Activated T-cell treated with anti-CD3 and anti-CD28 coated beads, Interleukin-2, amount 50 U/mL, for 72 hours (primary cell): ENCODE measurements at regions not wholly inside any gene's neighbourhood (a gene's known extent, or its start where the extent isn't known, plus 50 kb on each side); places are given as distances from the start of the nearest gene placed in this dataset.
A peak's percentile ranks its signal among the peaks of the same experiment; 100 is the strongest.
"Not testable (repeated sequence)": the region's sequence is repeated elsewhere in the genome, so short reads cannot be mapped to it uniquely, and the experiment has no call there.

Experiments
- ATAC-seq, 2 donors: fragments of 150-1000 bp; cut with Tn5 transposase; replicated peaks in 1 of 2; 2 replicates each; pipeline ENCODE4 v1.10.0; 2021; ENCODE audit warnings: moderate library complexity in 2 of 2, mild to moderate bottlenecking in 1 of 2
- DNase-seq, 2 donors: peaks; one replicate each; pipeline ENCODE4 v3.0.0; 2021 to 2022; ENCODE audit warnings: mixed read lengths in 1 of 2
- H3K27ac Mint-ChIP-seq: one replicate; pipeline ENCODE4 v1.8.0; 2022; ENCODE audit warnings: mild to moderate bottlenecking, moderate library complexity, mixed read lengths
- H3K27me3 Mint-ChIP-seq: one replicate; pipeline ENCODE4 v1.8.0; 2022; ENCODE audit warnings: low read depth, mixed read lengths
- H3K36me3 Mint-ChIP-seq, 2 donors: one replicate each; pipeline ENCODE4 v1.8.0; 2022; ENCODE audit warnings: mixed read lengths in 2 of 2, mild to moderate bottlenecking in 1 of 2; ENCODE audit not compliant: insufficient read depth in 2 of 2
- H3K4me1 Mint-ChIP-seq: one replicate; pipeline ENCODE4 v1.8.0; 2022; ENCODE audit warnings: low read depth, mixed read lengths
- H3K4me3 Mint-ChIP-seq, 2 donors: one replicate each; pipeline ENCODE4 v1.8.0; 2022; ENCODE audit warnings: mild to moderate bottlenecking in 2 of 2, mixed read lengths in 2 of 2, moderate library complexity in 2 of 2
- H3K9me3 Mint-ChIP-seq, 2 donors: one replicate each; pipeline ENCODE4 v1.8.0; 2022; ENCODE audit warnings: mixed read lengths in 2 of 2

- DNase-seq, result no peak
- no peak for ATAC-seq
- Mint-ChIP-seq H3K27ac (no peak overlapping the region), H3K9me3 (no peaks in the 10 kb centered on the region), H3K36me3 (no peaks in the 10 kb centered on the region), H3K4me1 (no peaks in the 10 kb centered on the region), H3K27me3 (peaks cover 15% of the 10 kb centered on the region), H3K4me3 (no peak overlapping the region)
These were observed 114.1 kb downstream of the GXYLT1 start for GRCh38 chr12:42030588-42030987.

DNA sequence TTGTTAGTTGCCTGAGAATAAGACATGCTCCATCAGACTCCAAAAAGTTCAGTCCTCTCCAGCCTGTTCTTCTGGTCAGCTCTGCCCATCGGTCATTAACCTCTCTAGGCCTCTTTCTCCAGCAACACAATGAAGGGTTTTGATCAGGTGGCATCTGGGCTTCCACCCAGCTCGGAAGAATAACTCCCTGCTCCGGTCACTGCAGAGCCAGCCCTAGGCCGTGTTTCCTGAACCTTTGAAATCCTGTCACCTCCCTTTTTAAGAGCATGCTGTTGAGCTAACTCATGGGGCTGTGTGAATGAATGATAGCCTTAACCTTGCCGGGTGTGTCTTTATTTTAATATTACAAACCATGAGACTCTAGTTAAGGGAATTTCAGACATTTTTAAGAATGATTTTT lies 117.1 kb downstream of the GXYLT1 start:
- Mint-ChIP-seq H3K27ac (no peak overlapping the region), H3K27me3 (peaks cover 7% of the 10 kb centered on the region), H3K4me3 (no peak overlapping the region), H3K9me3 (no peaks in the 10 kb centered on the region), H3K4me1 (peaks cover 9% of the 10 kb centered on the region), H3K36me3 (no peaks in the 10 kb centered on the region)
- DNase-seq (no peak), ATAC-seq (no peak)

GRCh38 chr12:42024495-42024830 lies 120.2 kb downstream of the GXYLT1 start:
- Mint-ChIP-seq H3K36me3 (no peaks in the 10 kb centered on the region), H3K4me1 (peaks cover 18% of the 10 kb centered on the region), H3K27me3 (no peaks in the 10 kb centered on the region), H3K27ac (no peak overlapping the region), H3K9me3 (no peaks in the 10 kb centered on the region), H3K4me3 (peak overlapping the region; percentile 54 to 78)
- DNase-seq (no peak), ATAC-seq (no peak)

DNA sequence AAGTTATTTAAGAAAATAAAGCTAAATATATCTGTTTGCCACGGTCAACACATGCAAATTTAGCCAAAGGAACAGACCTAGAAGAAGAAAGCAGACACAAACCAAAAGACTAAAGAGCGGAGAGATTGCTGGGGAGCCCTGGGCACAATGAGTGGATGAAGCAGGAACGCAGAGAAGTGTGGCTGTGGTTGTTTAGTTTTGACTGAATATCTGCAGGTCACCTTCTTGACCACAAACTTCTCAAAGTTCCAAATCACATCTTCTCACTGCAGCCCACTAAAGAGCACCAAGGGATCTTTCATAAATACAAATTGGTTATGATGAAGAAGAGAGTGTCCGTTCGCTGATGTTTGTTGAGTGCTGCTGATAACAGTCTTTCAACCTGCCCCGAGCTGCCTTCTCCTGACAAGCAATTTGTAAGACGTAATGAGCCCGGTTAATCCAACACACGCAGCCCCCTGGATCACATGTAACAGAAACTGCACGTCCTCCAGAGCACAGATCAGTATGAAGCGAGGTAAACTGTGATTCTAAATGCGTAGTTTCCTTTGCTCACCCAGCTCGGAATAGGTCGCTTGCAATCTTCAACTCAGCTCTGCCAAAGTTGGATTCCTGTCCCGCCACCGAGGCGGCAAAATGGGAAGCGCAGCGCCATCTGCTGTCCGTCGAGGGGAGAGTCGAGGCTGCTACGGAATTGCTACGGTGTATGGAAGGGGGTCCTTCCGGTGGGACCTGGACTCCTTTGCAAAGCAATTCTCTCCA lies 120.8 kb downstream of the GXYLT1 start:
- H3K27me3 Mint-ChIP-seq, result no peaks in the 10 kb centered on the region
- H3K4me1 Mint-ChIP-seq, result peaks cover 18% of the 10 kb centered on the region
- H3K9me3 Mint-ChIP-seq, result no peaks in the 10 kb centered on the region
- peak overlapping the region; percentile 54 to 78 for H3K4me3 Mint-ChIP-seq
- peak; percentile 76 to 88 for ATAC-seq
- H3K36me3 Mint-ChIP-seq, result no peaks in the 10 kb centered on the region
- H3K27ac Mint-ChIP-seq, result no peak overlapping the region
- peak; percentile 64 to 75 for DNase-seq

GRCh38 chr12:42021937-42022336 lies 122.7 kb downstream of the GXYLT1 start:
- not testable (repeated sequence) for ATAC-seq, H3K9me3 Mint-ChIP-seq, H3K27me3 Mint-ChIP-seq, DNase-seq, H3K36me3 Mint-ChIP-seq, H3K4me3 Mint-ChIP-seq, H3K27ac Mint-ChIP-seq
- peaks cover 18% of the 10 kb centered on the region for H3K4me1 Mint-ChIP-seq

DNA sequence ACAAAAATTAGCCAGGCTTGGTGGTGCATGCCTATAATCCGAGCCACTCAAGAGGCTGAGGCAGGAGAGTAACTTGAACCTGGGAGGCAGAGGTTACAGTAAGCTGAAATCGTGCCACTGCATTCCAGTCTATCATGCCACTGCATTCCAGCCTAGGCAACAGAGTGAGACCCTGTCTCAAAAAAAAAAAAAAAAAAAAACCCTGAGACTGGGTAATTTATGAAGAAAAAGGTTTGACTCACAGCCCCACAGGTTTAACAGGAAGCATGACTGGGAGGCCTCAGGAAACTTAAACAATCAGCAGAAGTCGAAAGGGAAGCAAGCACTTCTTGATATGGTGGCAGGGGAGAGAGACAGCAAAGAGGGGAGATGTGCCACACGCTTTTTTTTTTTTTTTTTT lies 123.2 kb downstream of the GXYLT1 start:
- H3K4me1 Mint-ChIP-seq, result peaks cover 18% of the 10 kb centered on the region
- H3K4me3 Mint-ChIP-seq, result no peak overlapping the region
- H3K9me3 Mint-ChIP-seq, result no peaks in the 10 kb centered on the region
- H3K27me3 Mint-ChIP-seq, result peaks cover 5% of the 10 kb centered on the region
- no peaks in the 10 kb centered on the region for H3K36me3 Mint-ChIP-seq
- ATAC-seq (peak in 1 of 2 donors; percentile 23), DNase-seq (no peak)
- H3K27ac Mint-ChIP-seq, result no peak overlapping the region

DNA sequence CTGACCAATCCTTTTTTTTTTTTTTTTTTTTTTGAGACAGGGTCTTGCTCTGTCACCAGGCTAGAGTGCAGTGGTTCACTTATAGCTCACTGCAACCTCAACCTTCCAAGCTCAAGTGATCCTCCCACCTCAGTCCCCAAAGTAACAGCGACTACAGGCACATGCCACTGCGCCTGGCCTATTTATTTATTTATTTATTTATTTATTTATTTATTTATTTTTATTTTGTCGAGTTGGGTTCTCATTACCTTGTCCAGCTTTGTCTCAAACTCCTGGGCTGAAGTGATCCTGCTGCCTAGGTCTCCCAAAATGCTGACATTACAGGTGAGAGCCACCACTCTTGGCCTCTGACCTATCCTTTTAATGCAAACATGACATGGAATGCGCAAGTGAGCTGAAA lies 124.4 kb downstream of the GXYLT1 start:
- no peaks in the 10 kb centered on the region for H3K36me3 Mint-ChIP-seq
- H3K27ac Mint-ChIP-seq, result no peak overlapping the region
- H3K4me1 Mint-ChIP-seq, result peaks cover 18% of the 10 kb centered on the region
- H3K9me3 Mint-ChIP-seq, result no peaks in the 10 kb centered on the region
- no peak for DNase-seq
- peaks cover 5% of the 10 kb centered on the region for H3K27me3 Mint-ChIP-seq
- ATAC-seq, result no peak
- H3K4me3 Mint-ChIP-seq, result no peak overlapping the region

DNA sequence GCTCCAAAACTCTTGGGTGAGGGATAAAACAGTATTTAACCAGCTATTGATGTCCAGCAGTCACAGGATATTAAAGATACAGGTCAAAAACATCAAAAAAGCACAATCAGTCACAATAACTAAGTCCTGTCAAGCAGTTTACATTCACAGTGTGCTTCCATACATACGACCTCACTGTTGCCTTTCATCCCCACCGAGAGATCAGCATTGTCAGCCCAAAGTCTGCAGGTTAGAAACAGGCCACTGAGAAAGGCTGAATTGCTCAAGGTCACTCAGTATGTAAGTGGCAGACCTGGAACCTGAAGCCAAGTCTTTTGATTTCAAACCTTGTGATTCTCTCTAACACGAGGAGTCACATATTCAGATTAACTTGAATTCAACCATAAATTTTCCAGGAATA lies 124.9 kb downstream of the GXYLT1 start:
- peaks cover 18% of the 10 kb centered on the region for H3K4me1 Mint-ChIP-seq
- ATAC-seq, result no peak
- H3K36me3 Mint-ChIP-seq, result no peaks in the 10 kb centered on the region
- no peak for DNase-seq
- H3K27me3 Mint-ChIP-seq, result peaks cover 5% of the 10 kb centered on the region
- H3K27ac Mint-ChIP-seq, result no peak overlapping the region
- no peaks in the 10 kb centered on the region for H3K9me3 Mint-ChIP-seq
- no peak overlapping the region for H3K4me3 Mint-ChIP-seq

GRCh38 chr12:42017051-42017450 lies 127.6 kb downstream of the GXYLT1 start:
- Mint-ChIP-seq H3K9me3 (no peaks in the 10 kb centered on the region), H3K27me3 (peaks cover 5% of the 10 kb centered on the region), H3K36me3 (no peaks in the 10 kb centered on the region), H3K27ac (no peak overlapping the region), H3K4me3 (no peak overlapping the region), H3K4me1 (peaks cover 7% of the 10 kb centered on the region)
- no peak for DNase-seq
- no peak for ATAC-seq

DNA sequence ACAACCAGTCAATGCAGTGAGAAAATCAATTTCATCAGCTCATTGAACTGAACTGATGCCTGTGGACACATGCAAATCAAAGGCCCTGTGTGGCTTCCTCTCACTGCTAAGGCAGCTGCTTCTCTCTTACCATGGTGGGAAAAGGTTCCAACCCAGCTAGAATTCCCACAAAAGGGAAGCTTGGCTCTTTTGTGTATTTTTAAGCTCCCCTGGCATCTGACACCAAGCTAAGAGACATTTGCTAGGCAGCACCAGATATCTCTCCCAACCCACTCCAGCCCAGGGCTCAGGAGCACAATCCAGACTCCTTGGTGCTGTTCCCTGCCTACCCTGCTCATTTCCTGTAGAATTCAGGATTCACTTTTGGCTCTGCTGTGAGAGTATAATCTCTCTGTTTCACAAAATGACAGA lies 129.6 kb downstream of the GXYLT1 start:
- Mint-ChIP-seq H3K36me3 (no peaks in the 10 kb centered on the region), H3K4me1 (no peaks in the 10 kb centered on the region), H3K4me3 (no peak overlapping the region), H3K27ac (no peak overlapping the region), H3K9me3 (no peaks in the 10 kb centered on the region), H3K27me3 (peaks cover 11% of the 10 kb centered on the region)
- ATAC-seq, result no peak
- DNase-seq, result no peak

- not testable (repeated sequence) for ATAC-seq, H3K4me3 Mint-ChIP-seq, H3K4me1 Mint-ChIP-seq, H3K9me3 Mint-ChIP-seq, H3K27ac Mint-ChIP-seq, H3K27me3 Mint-ChIP-seq, DNase-seq, H3K36me3 Mint-ChIP-seq
These were observed 132.2 kb downstream of the GXYLT1 start for GRCh38 chr12:42012501-42012900.

GRCh38 chr12:42010715-42011114 lies 134.0 kb downstream of the GXYLT1 start:
- ATAC-seq, result no peak
- Mint-ChIP-seq H3K27ac (no peak overlapping the region), H3K9me3 (no peaks in the 10 kb centered on the region), H3K27me3 (peaks cover 6% of the 10 kb centered on the region), H3K36me3 (no peaks in the 10 kb centered on the region), H3K4me1 (no peaks in the 10 kb centered on the region), H3K4me3 (no peak overlapping the region)
- DNase-seq, result no peak

- Mint-ChIP-seq H3K36me3 (no peaks in the 10 kb centered on the region), H3K4me3 (no peak overlapping the region), H3K27ac (no peak overlapping the region), H3K9me3 (no peaks in the 10 kb centered on the region), H3K27me3 (peaks cover 6% of the 10 kb centered on the region), H3K4me1 (no peaks in the 10 kb centered on the region)
- DNase-seq, result no peak
- no peak for ATAC-seq
These were observed 134.4 kb downstream of the GXYLT1 start for GRCh38 chr12:42010257-42010656.

DNA sequence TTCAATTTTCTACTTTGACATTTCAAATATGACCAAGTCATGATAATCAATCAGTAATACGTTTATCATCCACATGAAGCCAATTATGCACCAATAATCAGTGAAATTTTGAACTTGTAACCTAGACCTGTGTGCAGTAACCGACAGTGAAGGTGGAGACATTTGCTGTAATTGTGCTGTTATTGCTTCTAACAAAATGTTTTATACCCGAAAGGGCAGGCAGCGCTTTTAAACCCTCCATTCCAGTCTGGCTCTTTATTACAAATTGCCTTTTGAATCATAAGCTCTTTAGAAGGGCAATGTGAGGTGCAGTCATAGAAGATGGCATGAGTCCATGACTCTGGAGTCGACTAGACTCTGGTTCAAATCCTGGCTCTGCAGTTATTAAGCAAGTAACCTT lies 135.7 kb downstream of the GXYLT1 start:
- DNase-seq, result no peak
- Mint-ChIP-seq H3K36me3 (no peaks in the 10 kb centered on the region), H3K4me3 (no peak overlapping the region), H3K4me1 (no peaks in the 10 kb centered on the region), H3K9me3 (no peaks in the 10 kb centered on the region), H3K27ac (no peak overlapping the region), H3K27me3 (peaks cover 11% of the 10 kb centered on the region)
- no peak for ATAC-seq
